ENCODE measurements at regions not wholly inside any gene's neighbourhood (a gene's known extent, or its start where the extent isn't known, plus 50 kb on each side); places are given as distances from the start of the nearest gene placed in this dataset.

GRCh38 chr10:55220975-55221374 lies 419.9 kb upstream of the PCDH15 start:
- TF ChIP-seq, protein P1, sequence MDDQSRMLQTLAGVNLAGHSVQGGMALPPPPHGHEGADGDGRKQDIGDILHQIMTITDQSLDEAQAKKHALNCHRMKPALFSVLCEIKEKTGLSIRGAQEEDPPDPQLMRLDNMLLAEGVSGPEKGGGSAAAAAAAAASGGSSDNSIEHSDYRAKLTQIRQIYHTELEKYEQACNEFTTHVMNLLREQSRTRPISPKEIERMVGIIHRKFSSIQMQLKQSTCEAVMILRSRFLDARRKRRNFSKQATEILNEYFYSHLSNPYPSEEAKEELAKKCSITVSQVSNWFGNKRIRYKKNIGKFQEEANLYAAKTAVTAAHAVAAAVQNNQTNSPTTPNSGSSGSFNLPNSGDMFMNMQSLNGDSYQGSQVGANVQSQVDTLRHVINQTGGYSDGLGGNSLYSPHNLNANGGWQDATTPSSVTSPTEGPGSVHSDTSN (IDR thresholded peaks at IDR 0.05; ENCODE audit: insufficient replicate concordance, low read depth, low read length), result no peak
- TF ChIP-seq ELK1 (IDR thresholded peaks at IDR 0.05; ENCODE audit: low read depth, low read length), result no peak
- no peak for TF ChIP-seq JUND (IDR thresholded peaks at IDR 0.05; ENCODE audit: low read depth, low read length)
- TF ChIP-seq USF1 (IDR thresholded peaks at IDR 0.05; ENCODE audit: borderline replicate concordance, extremely low read length, insufficient read depth, low read depth, low read length), result no peak
- no peak for TF ChIP-seq POLR2A (IDR thresholded peaks at IDR 0.05; ENCODE audit: low read depth, low read length)
- TF ChIP-seq NRF1 (conservative IDR thresholded peaks at IDR 0.05; ENCODE audit: low read depth, low read length), result no peak
- TF ChIP-seq EZH2 (IDR thresholded peaks at IDR 0.05; ENCODE audit: borderline replicate concordance, control insufficient read depth, low read depth, low read length), result no peak
- TF ChIP-seq CREB1 (IDR thresholded peaks at IDR 0.05; ENCODE audit: low read depth), result no peak
- TF ChIP-seq, protein P2, sequence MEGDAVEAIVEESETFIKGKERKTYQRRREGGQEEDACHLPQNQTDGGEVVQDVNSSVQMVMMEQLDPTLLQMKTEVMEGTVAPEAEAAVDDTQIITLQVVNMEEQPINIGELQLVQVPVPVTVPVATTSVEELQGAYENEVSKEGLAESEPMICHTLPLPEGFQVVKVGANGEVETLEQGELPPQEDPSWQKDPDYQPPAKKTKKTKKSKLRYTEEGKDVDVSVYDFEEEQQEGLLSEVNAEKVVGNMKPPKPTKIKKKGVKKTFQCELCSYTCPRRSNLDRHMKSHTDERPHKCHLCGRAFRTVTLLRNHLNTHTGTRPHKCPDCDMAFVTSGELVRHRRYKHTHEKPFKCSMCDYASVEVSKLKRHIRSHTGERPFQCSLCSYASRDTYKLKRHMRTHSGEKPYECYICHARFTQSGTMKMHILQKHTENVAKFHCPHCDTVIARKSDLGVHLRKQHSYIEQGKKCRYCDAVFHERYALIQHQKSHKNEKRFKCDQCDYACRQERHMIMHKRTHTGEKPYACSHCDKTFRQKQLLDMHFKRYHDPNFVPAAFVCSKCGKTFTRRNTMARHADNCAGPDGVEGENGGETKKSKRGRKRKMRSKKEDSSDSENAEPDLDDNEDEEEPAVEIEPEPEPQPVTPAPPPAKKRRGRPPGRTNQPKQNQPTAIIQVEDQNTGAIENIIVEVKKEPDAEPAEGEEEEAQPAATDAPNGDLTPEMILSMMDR (IDR thresholded peaks at IDR 0.05 in 2 of 3, conservative IDR thresholded peaks at IDR 0.05 in 1 of 3; ENCODE audit: control insufficient read depth in 2 of 3, extremely low read depth in 1 of 3, insufficient read depth in 1 of 3, low read depth in 3 of 3, low read length in 3 of 3), result no peak
- no peak for TF ChIP-seq NFYB (IDR thresholded peaks at IDR 0.05; ENCODE audit: insufficient read depth, low read depth, low read length)
